Smooth muscle cell (in vitro differentiated cells): ENCODE measurements at regions not wholly inside any gene's neighbourhood (a gene's known extent, or its start where the extent isn't known, plus 50 kb on each side); places are given as distances from the start of the nearest gene placed in this dataset.

Experiments used
- DNase-seq: peaks from one replicate; lab custom pipeline; 2025; ENCODE audit not compliant: unreplicated experiment; lab: John Stamatoyannopoulos, UW
- H2AFZ ChIP-seq: fragments of 200-600 bp; sonication (generic); 2 replicates; pipeline ENCODE4 v1.6.0; 2016; ENCODE audit warnings: antibody characterized with exemption, low read depth, mild to moderate bottlenecking
- H3F3A ChIP-seq: fragments of 200-600 bp; sonication (generic); 2 replicates; pipeline ENCODE4 v1.6.0; 2017; ENCODE audit warnings: antibody characterized with exemption, low read depth
- H3K27ac ChIP-seq: fragments of 200-600 bp; sonication (generic); 2 replicates; pipeline ENCODE4 v1.5.1; 2016; ENCODE audit warnings: low read depth, mild to moderate bottlenecking
- H3K27me3 ChIP-seq: fragments of 200-600 bp; sonication (generic); 2 replicates; pipeline ENCODE4 v1.6.1; 2016; ENCODE audit warnings: low read depth, mild to moderate bottlenecking
- H3K36me3 ChIP-seq: fragments of 200-600 bp; sonication (generic); 2 replicates; pipeline ENCODE4 v1.5.1; 2016; ENCODE audit warnings: low read depth
- H3K4me1 ChIP-seq: fragments of 200-600 bp; sonication (generic); 2 replicates; pipeline ENCODE4 v1.5.1; 2016; ENCODE audit warnings: low read depth
- H3K4me2 ChIP-seq: fragments of 200-600 bp; sonication (generic); 2 replicates; pipeline ENCODE4 v1.6.0; 2016; ENCODE audit warnings: mild to moderate bottlenecking
- H3K4me3 ChIP-seq: fragments of 200-600 bp; sonication (generic); 2 replicates; pipeline ENCODE4 v1.5.1; 2016; ENCODE audit warnings: mild to moderate bottlenecking
- H3K79me2 ChIP-seq: fragments of 200-600 bp; sonication (generic); 2 replicates; pipeline ENCODE4 v1.6.0; 2016; ENCODE audit warnings: low read depth, mild to moderate bottlenecking
- H3K9ac ChIP-seq: fragments of 200-600 bp; sonication (generic); 2 replicates; pipeline ENCODE4 v1.6.0; 2016; ENCODE audit warnings: low read depth
- H3K9me3 ChIP-seq: fragments of 200-600 bp; sonication (generic); replicated peaks from 2 replicates; pipeline ENCODE4 v1.5.1; 2016; ENCODE audit warnings: low read depth
- H4K20me1 ChIP-seq: fragments of 200-600 bp; sonication (generic); 2 replicates; pipeline ENCODE4 v1.6.0; 2016; ENCODE audit warnings: low read depth
- CTCF ChIP-seq: fragments of 200-600 bp; sonication (generic); IDR thresholded peaks from 2 replicates; pipeline ENCODE4 v1.5.1; 2017; ENCODE audit warnings: borderline replicate concordance, mild to moderate bottlenecking, antibody characterized with exemption; ENCODE audit not compliant: insufficient read depth, poor library complexity, severe bottlenecking
- WGBS: methylation state at CpG from one replicate; pipeline ENCODE4 v1.1.7; 2016; ENCODE audit warnings: low lambda C conversion rate; 5-methylcytosine and 5-hydroxymethylcytosine counted together

GRCh38 chrX:140318296-140318695 lies 186.6 kb downstream of the SOX3 start:
- Histone ChIP-seq H3K79me2 (no peaks in the 10 kb centered on the region), H3K27me3 (no peaks in the 10 kb centered on the region), H3K4me2 (no peak overlapping the region), H3F3A (no peaks in the 10 kb centered on the region), H3K36me3 (no peaks in the 10 kb centered on the region), H3K27ac (no peak overlapping the region), H2AFZ (no peak overlapping the region), H3K4me3 (no peak overlapping the region), H4K20me1 (no peaks in the 10 kb centered on the region), H3K4me1 (no peaks in the 10 kb centered on the region), H3K9me3 (no peaks in the 10 kb centered on the region), H3K9ac (no peak overlapping the region)
- no peak for TF ChIP-seq CTCF
- WGBS: 62% methylated on average over 4 of the region's 4 CpGs
- DNase-seq: no peak

- no peak overlapping the region for H3K9ac ChIP-seq
- 68% methylated on average over 2 of the region's 2 CpGs for WGBS
Measured at GRCh38 chrX:140317462-140317861, 187.4 kb downstream of the SOX3 start.

GRCh38 chrX:140298960-140299825 lies 205.7 kb downstream of the SOX3 start:
- Histone ChIP-seq H3K36me3 (no peaks in the 10 kb centered on the region), H3K27me3 (no peaks in the 10 kb centered on the region), H2AFZ (no peak overlapping the region), H4K20me1 (no peaks in the 10 kb centered on the region), H3K4me2 (no peak overlapping the region), H3K9me3 (no peaks in the 10 kb centered on the region), H3K9ac (no peak overlapping the region), H3K4me3 (no peak overlapping the region), H3K27ac (no peak overlapping the region), H3K79me2 (no peaks in the 10 kb centered on the region), H3K4me1 (no peaks in the 10 kb centered on the region), H3F3A (no peaks in the 10 kb centered on the region)
- WGBS: 81% methylated on average over 11 of the region's 11 CpGs
- DNase-seq: no peak
- TF ChIP-seq CTCF: no peak

More at GRCh38 chrX:140317462-140317861, 187.4 kb downstream of the SOX3 start:
- no peak overlapping the region for H3K4me2 ChIP-seq
- no peaks in the 10 kb centered on the region for H3K79me2 ChIP-seq
- no peak for DNase-seq
- H3K4me1 ChIP-seq: no peaks in the 10 kb centered on the region
- no peaks in the 10 kb centered on the region for H3F3A ChIP-seq
- no peaks in the 10 kb centered on the region for H3K9me3 ChIP-seq
- no peak overlapping the region for H2AFZ ChIP-seq
- no peaks in the 10 kb centered on the region for H3K27me3 ChIP-seq
- no peak overlapping the region for H3K27ac ChIP-seq
- no peak for TF ChIP-seq CTCF
- no peaks in the 10 kb centered on the region for H4K20me1 ChIP-seq
- H3K4me3 ChIP-seq: no peak overlapping the region
- no peaks in the 10 kb centered on the region for H3K36me3 ChIP-seq

- Histone ChIP-seq H3K4me2 (no peak overlapping the region), H2AFZ (no peak overlapping the region), H3K27ac (no peak overlapping the region), H4K20me1 (no peaks in the 10 kb centered on the region), H3K4me3 (no peak overlapping the region), H3K9ac (no peak overlapping the region), H3K4me1 (no peaks in the 10 kb centered on the region), H3K36me3 (no peaks in the 10 kb centered on the region), H3F3A (no peaks in the 10 kb centered on the region), H3K79me2 (no peaks in the 10 kb centered on the region), H3K9me3 (no peaks in the 10 kb centered on the region), H3K27me3 (no peaks in the 10 kb centered on the region)
- WGBS: 97% methylated on average over 1 of the region's 1 CpG
- no peak for DNase-seq
- no peak for TF ChIP-seq CTCF
Measured at GRCh38 chrX:140297273-140297672, 207.6 kb downstream of the SOX3 start.
